ENCODE measurements at regions not wholly inside any gene's neighbourhood (a gene's known extent, or its start where the extent isn't known, plus 50 kb on each side); places are given as distances from the start of the nearest gene placed in this dataset.

- no peak for DNase-seq (ENCODE audit: insufficient read length, low spot score, missing footprints)
- no peak overlapping the region for H3K4me2 ChIP-seq (ENCODE audit: insufficient read depth, low read length)
- no peaks in the 10 kb centered on the region for H4K20me1 ChIP-seq (ENCODE audit: insufficient read depth, low read length)
- H3K27me3 ChIP-seq (ENCODE audit: insufficient read depth, low read length): no peaks in the 10 kb centered on the region
- H3K4me3 ChIP-seq (ENCODE audit: insufficient read depth, low read length): no peak overlapping the region
- no peaks in the 10 kb centered on the region for H3K36me3 ChIP-seq (ENCODE audit: insufficient read depth, low read length)
- no peak overlapping the region for H2AFZ ChIP-seq (ENCODE audit: low read length)
- no peaks in the 10 kb centered on the region for H3K4me1 ChIP-seq (ENCODE audit: insufficient read depth, low read length)
- H3K9me3 ChIP-seq (ENCODE audit: low read depth, low read length): no peaks in the 10 kb centered on the region
- H3K27ac ChIP-seq (ENCODE audit: low read depth, low read length): no peak overlapping the region
- no peaks in the 10 kb centered on the region for H3K79me2 ChIP-seq (ENCODE audit: insufficient read depth, low read length)
- no peak for TF ChIP-seq CTCF (IDR thresholded peaks at IDR 0.05; ENCODE audit: extremely low read depth, low read depth, low read length)
Measured at GRCh38 chr19:30131246-30131645, 189.2 kb downstream of the URI1 start.

GRCh38 chr19:30131722-30132291, 189.8 kb downstream of the URI1 start:
- H3K27me3 ChIP-seq (ENCODE audit: insufficient read depth, low read length): no peaks in the 10 kb centered on the region
- no peak overlapping the region for H3K27ac ChIP-seq (ENCODE audit: low read depth, low read length)
- H4K20me1 ChIP-seq (ENCODE audit: insufficient read depth, low read length): no peaks in the 10 kb centered on the region
- no peak for TF ChIP-seq CTCF (IDR thresholded peaks at IDR 0.05; ENCODE audit: extremely low read depth, low read depth, low read length)
- H3K9me3 ChIP-seq (ENCODE audit: low read depth, low read length): no peaks in the 10 kb centered on the region
- no peak overlapping the region for H3K4me2 ChIP-seq (ENCODE audit: insufficient read depth, low read length)
- H3K4me3 ChIP-seq (ENCODE audit: insufficient read depth, low read length): no peak overlapping the region
- H3K4me1 ChIP-seq (ENCODE audit: insufficient read depth, low read length): no peaks in the 10 kb centered on the region
- no peak for DNase-seq (ENCODE audit: insufficient read length, low spot score, missing footprints)
- H2AFZ ChIP-seq (ENCODE audit: low read length): no peak overlapping the region
- no peaks in the 10 kb centered on the region for H3K36me3 ChIP-seq (ENCODE audit: insufficient read depth, low read length)
- no peaks in the 10 kb centered on the region for H3K79me2 ChIP-seq (ENCODE audit: insufficient read depth, low read length)

GRCh38 chr19:30132343-30133075, 190.5 kb downstream of the URI1 start:
- no peaks in the 10 kb centered on the region for H4K20me1 ChIP-seq (ENCODE audit: insufficient read depth, low read length)
- no peaks in the 10 kb centered on the region for H3K9me3 ChIP-seq (ENCODE audit: low read depth, low read length)
- H3K79me2 ChIP-seq (ENCODE audit: insufficient read depth, low read length): no peaks in the 10 kb centered on the region
- no peak overlapping the region for H2AFZ ChIP-seq (ENCODE audit: low read length)
- no peak overlapping the region for H3K27ac ChIP-seq (ENCODE audit: low read depth, low read length)
- H3K27me3 ChIP-seq (ENCODE audit: insufficient read depth, low read length): no peaks in the 10 kb centered on the region
- no peaks in the 10 kb centered on the region for H3K36me3 ChIP-seq (ENCODE audit: insufficient read depth, low read length)
- DNase-seq (ENCODE audit: insufficient read length, low spot score, missing footprints): no peak
- H3K4me1 ChIP-seq (ENCODE audit: insufficient read depth, low read length): no peaks in the 10 kb centered on the region
- H3K4me2 ChIP-seq (ENCODE audit: insufficient read depth, low read length): no peak overlapping the region
- no peak for TF ChIP-seq CTCF (IDR thresholded peaks at IDR 0.05; ENCODE audit: extremely low read depth, low read depth, low read length)
- H3K4me3 ChIP-seq (ENCODE audit: insufficient read depth, low read length): no peak overlapping the region

- H3K4me2 ChIP-seq (ENCODE audit: insufficient read depth, low read length): no peak overlapping the region
- DNase-seq (ENCODE audit: insufficient read length, low spot score, missing footprints): no peak
- H3K36me3 ChIP-seq (ENCODE audit: insufficient read depth, low read length): no peaks in the 10 kb centered on the region
- H2AFZ ChIP-seq (ENCODE audit: low read length): no peak overlapping the region
- H3K27ac ChIP-seq (ENCODE audit: low read depth, low read length): no peak overlapping the region
- H3K27me3 ChIP-seq (ENCODE audit: insufficient read depth, low read length): no peaks in the 10 kb centered on the region
- no peak for TF ChIP-seq CTCF (IDR thresholded peaks at IDR 0.05; ENCODE audit: extremely low read depth, low read depth, low read length)
- no peaks in the 10 kb centered on the region for H4K20me1 ChIP-seq (ENCODE audit: insufficient read depth, low read length)
- H3K9me3 ChIP-seq (ENCODE audit: low read depth, low read length): no peaks in the 10 kb centered on the region
- H3K4me3 ChIP-seq (ENCODE audit: insufficient read depth, low read length): no peak overlapping the region
- H3K79me2 ChIP-seq (ENCODE audit: insufficient read depth, low read length): no peaks in the 10 kb centered on the region
- H3K4me1 ChIP-seq (ENCODE audit: insufficient read depth, low read length): no peaks in the 10 kb centered on the region
Measured at GRCh38 chr19:30133803-30134202, 191.8 kb downstream of the URI1 start.
